A673 (cell line): ENCODE measurements at regions not wholly inside any gene's neighbourhood (a gene's known extent, or its start where the extent isn't known, plus 50 kb on each side); places are given as distances from the start of the nearest gene placed in this dataset.

Experiments
- BruUV-seq: library from RNA; stranded (reverse); fragments of 400-500 nt; replicated peaks from 2 replicates; lab custom pipeline; 2021; lab: Mats Ljungman, UMichigan
- CTCF ChIA-PET: fragments of 300-600 bp; sonication (Branson Sonifier 250); formaldehyde crosslinking; loops from one replicate; lab custom pipeline; 2022; ENCODE audit warnings: antibody characterized with exemption; lab: Charles Lee
- POLR2A ChIA-PET: fragments of 300-600 bp; sonication (Branson Sonifier 250); formaldehyde crosslinking; loops from one replicate; lab custom pipeline; 2022; ENCODE audit warnings: antibody characterized with exemption; ENCODE audit not compliant: low non-redundant PET; lab: Charles Lee
- DNase-seq: peaks from one replicate; pipeline ENCODE4 v3.0.0-alpha.2; 2015; ENCODE audit warnings: low spot score
- H3K27ac ChIP-seq: fragments of 200-600 bp; sonication (generic); 2 replicates; pipeline ENCODE4 v1.5.1; 2016; ENCODE audit warnings: mixed run types, low read depth, mild to moderate bottlenecking, mixed read lengths, antibody characterized with exemption, low read length; ENCODE audit not compliant: poor library complexity, severe bottlenecking
- H3K27me3 ChIP-seq: fragments of 200-600 bp; sonication (generic); replicated peaks from 2 replicates; pipeline ENCODE4 v1.6.1; 2017; ENCODE audit warnings: mixed run types, low read depth, mild to moderate bottlenecking, mixed read lengths, antibody characterized with exemption, low read length; ENCODE audit not compliant: insufficient read depth, poor library complexity
- H3K36me3 ChIP-seq: fragments of 200-600 bp; sonication (generic); 2 replicates; pipeline ENCODE4 v1.6.1; 2016; ENCODE audit warnings: mixed run types, mild to moderate bottlenecking, mixed read lengths, antibody characterized with exemption, low read length; ENCODE audit not compliant: insufficient read depth, poor library complexity, severe bottlenecking
- H3K4me1 ChIP-seq: fragments of 200-600 bp; sonication (generic); 2 replicates; pipeline ENCODE4 v1.6.1; 2017; ENCODE audit warnings: mixed run types, mild to moderate bottlenecking, mixed read lengths, antibody characterized with exemption, low read length; ENCODE audit not compliant: insufficient read depth, poor library complexity, severe bottlenecking
- H3K4me3 ChIP-seq: fragments of 200-600 bp; sonication (generic); 2 replicates; pipeline ENCODE4 v1.5.1; 2016; ENCODE audit warnings: low read depth, mixed run types, mild to moderate bottlenecking, mixed read lengths, low read length; ENCODE audit not compliant: poor library complexity, severe bottlenecking
- H3K9me3 ChIP-seq: fragments of 200-600 bp; sonication (generic); 2 replicates; pipeline ENCODE4 v1.6.1; 2016; ENCODE audit warnings: mixed run types, low read depth, mild to moderate bottlenecking, mixed read lengths, antibody characterized with exemption, low read length; ENCODE audit not compliant: poor library complexity, severe bottlenecking
- EZH2 ChIP-seq: fragments of 200-600 bp; sonication (generic); IDR thresholded peaks from 2 replicates; pipeline ENCODE4 v1.6.1; 2017; ENCODE audit warnings: borderline replicate concordance, low read depth, mild to moderate bottlenecking, mixed read lengths, antibody characterized with exemption, low read length; ENCODE audit not compliant: poor library complexity, severe bottlenecking
- intact Hi-C: fragments of 100-400 bp; cut with micrococcal nuclease; formaldehyde crosslinking; loops from one replicate; pipeline ENCODE4 v1.10.0; 2022; ENCODE audit not compliant: unreplicated experiment
- TF ChIP-seq, protein P1 (sequence below): fragments of 300-800, 200-600 bp; sonication (generic); conservative IDR thresholded peaks from 2 replicates; pipeline ENCODE4 v1.5.1; 2017; ENCODE audit warnings: low read depth, mild to moderate bottlenecking, antibody characterized with exemption, low read length, moderate library complexity, mixed read lengths

- CTCF ChIA-PET = no interaction called here
- POLR2A ChIA-PET = no interaction called here
- Histone ChIP-seq H3K4me3 (no peak overlapping the region), H3K36me3 (no peaks in the 10 kb centered on the region), H3K4me1 (no peaks in the 10 kb centered on the region), H3K9me3 (no peaks in the 10 kb centered on the region), H3K27me3 (no peaks in the 10 kb centered on the region), H3K27ac (no peak overlapping the region)
- intact Hi-C loops = no loop called here
- BruUV-seq = no TSS peak
- no peak for TF ChIP-seq EZH2
- TF ChIP-seq, protein P1, sequence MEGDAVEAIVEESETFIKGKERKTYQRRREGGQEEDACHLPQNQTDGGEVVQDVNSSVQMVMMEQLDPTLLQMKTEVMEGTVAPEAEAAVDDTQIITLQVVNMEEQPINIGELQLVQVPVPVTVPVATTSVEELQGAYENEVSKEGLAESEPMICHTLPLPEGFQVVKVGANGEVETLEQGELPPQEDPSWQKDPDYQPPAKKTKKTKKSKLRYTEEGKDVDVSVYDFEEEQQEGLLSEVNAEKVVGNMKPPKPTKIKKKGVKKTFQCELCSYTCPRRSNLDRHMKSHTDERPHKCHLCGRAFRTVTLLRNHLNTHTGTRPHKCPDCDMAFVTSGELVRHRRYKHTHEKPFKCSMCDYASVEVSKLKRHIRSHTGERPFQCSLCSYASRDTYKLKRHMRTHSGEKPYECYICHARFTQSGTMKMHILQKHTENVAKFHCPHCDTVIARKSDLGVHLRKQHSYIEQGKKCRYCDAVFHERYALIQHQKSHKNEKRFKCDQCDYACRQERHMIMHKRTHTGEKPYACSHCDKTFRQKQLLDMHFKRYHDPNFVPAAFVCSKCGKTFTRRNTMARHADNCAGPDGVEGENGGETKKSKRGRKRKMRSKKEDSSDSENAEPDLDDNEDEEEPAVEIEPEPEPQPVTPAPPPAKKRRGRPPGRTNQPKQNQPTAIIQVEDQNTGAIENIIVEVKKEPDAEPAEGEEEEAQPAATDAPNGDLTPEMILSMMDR = no peak
- no peak for DNase-seq
Observed at GRCh38 chr3:117746066-117746465, 1036.5 kb downstream of the TUSC7 start.

- Histone ChIP-seq H3K27me3 (no peaks in the 10 kb centered on the region), H3K27ac (no peak overlapping the region), H3K9me3 (no peaks in the 10 kb centered on the region), H3K36me3 (no peaks in the 10 kb centered on the region), H3K4me1 (no peaks in the 10 kb centered on the region), H3K4me3 (no peak overlapping the region)
- intact Hi-C loops = no loop called here
- DNase-seq = no peak
- ChIA-PET CTCF (no interaction called here), POLR2A (no interaction called here)
- no TSS peak for BruUV-seq
- TF ChIP-seq EZH2 = no peak
- TF ChIP-seq, protein P1 = no peak
Observed at GRCh38 chr3:117748131-117748530, 1038.6 kb downstream of the TUSC7 start.

GRCh38 chr3:117750674-117751269 lies 1041.2 kb downstream of the TUSC7 start:
- BruUV-seq = no TSS peak
- ChIA-PET CTCF (no interaction called here), POLR2A (no interaction called here)
- Histone ChIP-seq H3K4me1 (no peaks in the 10 kb centered on the region), H3K9me3 (no peaks in the 10 kb centered on the region), H3K27ac (no peak overlapping the region), H3K36me3 (no peaks in the 10 kb centered on the region), H3K4me3 (no peak overlapping the region), H3K27me3 (no peaks in the 10 kb centered on the region)
- TF ChIP-seq, protein P1 = no peak
- no peak for TF ChIP-seq EZH2
- intact Hi-C loops = no loop called here
- no peak for DNase-seq
